CD4-positive, alpha-beta T cell treated with Interleukin-2 at 100 ng/mL for 4 hours (primary cell): ENCODE measurements at regions not wholly inside any gene's neighbourhood (a gene's known extent, or its start where the extent isn't known, plus 50 kb on each side); places are given as distances from the start of the nearest gene placed in this dataset.

Experiments
- DNase-seq: peaks from one replicate; pipeline ENCODE4 v3.0.0-alpha.2; 2020; ENCODE audit warnings: low spot score

DNA sequence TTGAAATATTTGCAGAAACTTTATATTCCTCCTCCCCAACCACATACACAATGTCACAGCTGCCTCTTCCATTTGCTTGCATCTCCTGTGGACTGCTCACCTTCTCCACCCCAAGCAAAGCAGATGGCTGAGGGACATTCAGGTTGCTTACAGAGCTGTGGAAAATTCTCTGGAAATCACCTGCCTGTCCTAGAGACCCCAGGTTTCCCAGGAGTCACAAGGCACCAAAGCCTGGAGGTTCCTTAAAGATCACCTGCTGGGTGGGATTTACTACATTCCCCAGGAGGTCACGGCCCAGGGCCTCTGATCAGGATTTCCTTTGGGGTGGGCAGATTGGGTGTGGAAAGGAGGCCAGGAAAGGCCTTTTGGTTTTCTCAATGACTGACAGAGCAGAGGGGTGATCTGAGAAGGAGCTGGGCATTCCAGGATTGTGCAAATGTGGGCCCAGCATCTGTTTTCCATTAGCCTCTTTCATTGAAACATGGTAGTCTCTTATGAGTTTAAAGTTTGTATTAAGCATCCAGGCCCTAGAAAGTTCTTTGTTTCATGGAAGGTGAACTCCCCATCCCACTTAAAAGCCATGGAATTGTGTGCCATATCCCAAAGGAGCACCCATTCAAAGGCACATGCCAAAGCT is 410.7 kb upstream of the TNP1 start:
- no peak for DNase-seq

DNA sequence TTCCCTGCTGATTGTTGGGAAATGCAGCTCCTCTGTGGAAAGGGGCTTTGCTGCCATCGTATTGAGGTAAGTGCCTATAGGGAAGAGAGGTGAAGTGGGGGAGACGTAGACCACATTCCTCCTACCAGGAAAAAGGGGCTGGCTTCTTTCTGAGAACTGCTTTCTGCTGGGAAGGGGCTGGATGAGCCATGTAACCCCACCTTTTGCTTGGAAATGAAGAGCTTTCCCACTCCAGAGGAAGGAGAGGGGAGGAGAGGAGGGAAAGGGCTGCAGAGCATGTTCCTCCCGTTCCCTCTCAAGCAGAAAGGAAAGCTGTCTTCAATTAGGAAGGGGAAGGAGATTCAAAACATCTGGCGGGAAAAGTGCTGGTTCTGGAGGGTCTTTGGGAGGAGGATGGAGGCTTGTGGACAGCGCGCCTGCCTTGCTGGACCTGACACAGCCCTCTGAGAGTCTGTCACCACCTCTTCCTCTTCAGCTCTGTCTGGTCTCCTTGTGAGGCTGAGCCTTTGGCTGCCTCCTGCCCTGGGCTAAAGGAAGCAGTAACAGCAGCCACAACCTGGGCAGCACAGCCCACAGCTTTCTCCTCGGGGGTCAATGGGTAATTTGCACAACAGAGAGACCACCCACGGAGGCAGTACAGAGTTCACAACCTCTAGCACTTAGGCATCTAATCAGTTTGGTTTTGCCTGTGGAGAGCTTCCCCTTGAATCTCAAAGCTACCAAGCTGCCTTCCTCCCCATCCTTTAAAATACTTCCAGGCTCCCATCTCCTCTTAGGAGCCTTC is 410.0 kb upstream of the TNP1 start:
- DNase-seq = no peak

DNA sequence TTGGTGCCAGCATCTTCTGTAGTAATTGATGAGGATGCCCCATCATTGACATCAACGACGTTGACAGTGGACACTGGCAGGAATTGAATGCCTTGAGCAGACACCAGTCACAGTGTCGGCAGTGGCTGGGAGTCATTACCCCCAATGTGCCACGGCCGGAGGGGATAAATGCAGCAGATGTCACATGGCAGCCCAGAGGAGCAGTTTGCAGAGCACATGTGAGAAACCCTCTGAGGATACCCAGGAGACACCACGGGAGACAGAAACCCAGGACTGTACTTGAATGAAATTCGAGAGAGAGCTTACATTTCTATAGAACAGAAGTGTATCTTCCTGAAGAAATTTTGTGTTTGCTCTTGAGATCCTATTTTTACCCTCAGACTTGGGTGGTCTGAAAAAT is 409.1 kb upstream of the TNP1 start:
- no peak for DNase-seq

DNA sequence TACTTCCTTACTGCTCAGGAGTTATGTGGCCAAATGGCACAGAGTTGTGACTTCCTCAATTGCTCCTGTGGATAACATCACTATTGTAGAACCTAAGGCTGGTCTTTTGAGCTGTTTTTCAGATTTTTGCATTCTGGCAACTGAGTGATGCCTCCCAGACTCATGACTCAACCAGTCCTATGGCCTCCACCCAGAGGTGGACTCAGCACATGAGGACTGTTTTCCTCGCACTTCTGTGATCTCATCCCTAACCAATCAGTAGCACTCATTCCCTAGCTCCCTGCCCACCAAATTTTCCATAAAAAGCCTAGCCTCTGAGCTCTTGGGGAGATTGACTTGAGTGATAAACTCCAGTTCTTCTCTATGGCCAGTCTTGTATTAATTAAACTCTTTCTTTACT is 407.9 kb upstream of the TNP1 start:
- no peak for DNase-seq

DNA sequence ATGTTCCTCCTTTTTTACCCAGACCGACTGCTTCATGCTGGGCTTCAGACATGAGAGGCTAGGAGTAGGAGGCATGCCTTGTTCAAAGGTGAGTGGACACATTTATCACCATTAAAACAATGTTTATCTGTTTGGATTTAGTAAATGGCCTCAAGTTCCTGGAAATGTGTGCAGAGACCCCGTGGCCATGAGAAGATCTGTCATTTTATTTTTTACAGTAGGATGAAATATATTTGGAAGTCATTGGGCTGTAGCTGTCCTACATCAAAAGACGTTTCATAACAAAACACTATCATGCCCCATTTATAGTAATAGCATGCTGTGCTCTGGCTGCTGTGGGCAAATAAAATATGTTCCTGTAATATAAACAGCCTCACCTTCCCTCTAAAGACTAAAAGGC is 403.9 kb upstream of the TNP1 start:
- no peak for DNase-seq

DNA sequence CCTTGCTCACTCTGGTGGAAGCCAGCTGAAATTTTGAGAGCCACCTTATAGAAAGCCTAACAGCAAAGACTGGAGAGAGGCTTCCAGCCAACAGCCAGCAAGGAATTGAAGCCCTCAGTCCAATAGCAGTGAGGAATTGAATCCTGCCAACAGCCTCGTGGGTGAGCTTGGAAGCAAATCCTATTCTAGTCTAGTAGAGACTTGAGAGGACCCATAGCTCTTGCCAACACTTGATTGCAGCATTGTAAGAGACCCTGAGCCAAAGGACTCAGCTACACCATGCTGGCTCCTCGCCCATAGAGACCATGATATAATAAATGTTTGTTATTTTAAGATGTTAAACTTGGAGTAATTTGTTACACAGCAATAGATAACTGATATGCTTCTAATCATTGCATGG is 403.0 kb upstream of the TNP1 start:
- no peak for DNase-seq

DNA sequence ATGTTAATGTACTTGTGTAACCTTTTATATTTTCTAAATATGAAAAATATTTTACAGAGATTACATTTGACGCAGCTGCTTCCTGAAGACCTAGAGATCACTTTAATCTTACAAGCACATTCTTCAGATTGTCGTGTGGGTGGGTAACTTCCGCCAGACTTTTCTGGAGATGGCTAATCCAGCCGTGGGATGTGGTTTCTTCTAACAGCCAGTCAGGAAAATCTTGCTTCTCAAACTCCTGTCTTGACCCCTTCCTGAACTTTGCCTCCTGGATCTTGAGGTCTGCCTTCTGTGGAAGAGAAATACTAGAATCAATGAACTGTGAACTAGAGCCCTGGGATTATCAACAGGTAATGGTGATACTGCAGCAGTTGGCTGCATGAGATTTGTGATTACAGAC is 401.6 kb upstream of the TNP1 start:
- DNase-seq = no peak

DNA sequence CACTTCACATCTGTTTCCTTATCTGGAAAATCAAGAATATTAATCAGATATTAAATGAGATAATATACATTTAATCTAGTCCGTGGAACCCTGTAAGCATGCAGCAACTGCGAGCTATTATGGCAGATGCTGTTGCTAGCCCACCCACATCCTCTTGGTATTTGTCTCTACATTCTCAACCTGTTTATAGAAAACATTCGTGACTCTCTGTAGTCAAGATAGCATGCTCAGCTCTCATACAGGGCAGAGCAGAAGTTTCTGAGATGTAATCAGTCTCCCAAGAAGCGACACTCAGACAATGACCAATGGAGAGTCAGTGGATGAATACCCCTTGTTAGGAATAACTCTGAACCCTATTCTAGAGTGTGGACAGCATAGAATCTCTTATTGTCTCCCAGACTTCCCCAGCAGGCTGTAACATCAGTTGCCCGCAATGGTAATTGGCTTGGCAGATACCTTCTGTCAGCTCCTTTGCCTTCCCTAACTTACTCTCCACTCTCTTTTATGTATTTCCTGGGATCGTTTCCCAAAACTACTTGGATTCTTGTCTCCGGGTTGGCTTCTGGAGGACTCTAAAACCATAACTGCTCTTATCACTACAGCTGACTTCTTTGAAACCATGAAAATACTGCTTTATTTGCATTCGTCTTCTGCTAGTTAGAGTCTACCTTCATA is 400.7 kb upstream of the TNP1 start:
- no peak for DNase-seq

DNA sequence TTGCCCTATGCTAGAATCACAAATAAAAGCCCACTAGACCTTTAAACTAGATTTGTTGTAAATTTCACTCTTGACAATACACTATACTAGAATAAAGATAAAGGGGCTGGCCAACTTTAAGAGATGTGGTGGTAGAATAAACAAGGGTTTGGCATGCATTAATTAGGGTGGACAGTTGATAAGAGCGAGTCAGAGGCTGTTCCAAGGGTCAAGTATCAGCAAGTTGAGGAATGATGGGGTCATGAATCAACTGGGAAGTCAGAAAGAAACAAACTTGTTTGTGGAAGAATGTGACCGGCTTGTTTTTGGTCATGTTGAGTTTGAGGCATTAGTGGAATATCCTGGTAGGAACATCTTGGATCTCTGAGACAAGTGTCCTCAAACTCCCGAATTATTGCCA is 398.3 kb upstream of the TNP1 start:
- no peak for DNase-seq

DNA sequence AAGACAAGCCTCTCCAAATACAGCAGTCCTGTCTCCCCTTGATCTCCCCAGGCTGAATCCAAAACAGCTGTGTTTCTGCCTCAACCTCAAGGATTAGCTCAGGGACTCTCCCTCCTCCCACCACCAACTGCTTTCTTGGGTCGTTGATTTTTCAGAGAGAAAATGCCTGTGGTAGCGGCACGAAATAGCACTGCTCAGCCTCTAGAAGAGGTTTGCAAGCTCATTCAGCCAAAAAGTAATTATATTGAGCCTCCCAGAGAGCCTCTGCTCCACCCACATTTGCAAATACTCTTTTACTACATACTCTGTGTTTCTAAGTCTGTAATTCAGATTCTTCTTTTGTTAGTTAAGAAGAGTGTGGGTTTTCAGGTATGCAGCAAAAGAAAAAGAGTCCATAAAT is 396.4 kb upstream of the TNP1 start:
- no peak for DNase-seq

DNA sequence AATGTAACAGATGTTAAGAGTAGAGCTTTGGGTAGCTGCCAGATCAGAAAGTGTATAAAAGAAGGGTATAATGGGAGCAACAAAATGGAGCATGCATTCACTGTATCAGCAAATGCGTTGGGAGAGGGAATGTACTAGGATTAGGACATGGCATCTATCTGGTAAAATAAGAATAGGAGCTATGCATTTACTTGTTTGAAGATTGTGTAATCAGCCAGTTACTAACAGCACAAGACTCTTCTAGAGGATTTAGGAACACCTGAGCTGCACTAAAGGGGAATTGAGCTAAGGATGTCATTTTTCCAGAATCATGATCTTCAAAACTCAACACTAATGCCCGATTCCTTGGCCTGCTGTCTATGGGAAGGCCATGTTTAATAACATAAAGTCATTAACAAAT is 394.2 kb upstream of the TNP1 start:
- no peak for DNase-seq

DNA sequence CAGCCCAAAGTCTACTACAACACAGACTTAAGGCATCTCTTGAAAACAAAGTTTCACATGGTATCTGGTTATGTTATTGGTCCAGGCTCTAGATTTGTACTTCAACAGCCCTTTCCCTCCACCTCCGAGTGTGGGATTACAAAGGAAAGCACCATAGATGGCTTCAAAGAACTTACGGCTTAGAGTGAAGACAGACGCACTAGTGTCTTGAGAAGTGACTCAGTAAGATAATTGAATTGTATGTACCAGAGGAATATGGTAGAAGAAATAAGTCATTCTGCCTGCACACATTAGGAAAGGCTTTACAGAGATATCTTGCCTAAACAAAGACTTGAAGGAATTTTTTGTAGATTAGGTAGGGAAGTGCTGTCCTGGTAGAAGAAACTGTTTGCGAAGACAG is 392.3 kb upstream of the TNP1 start:
- DNase-seq = no peak

DNA sequence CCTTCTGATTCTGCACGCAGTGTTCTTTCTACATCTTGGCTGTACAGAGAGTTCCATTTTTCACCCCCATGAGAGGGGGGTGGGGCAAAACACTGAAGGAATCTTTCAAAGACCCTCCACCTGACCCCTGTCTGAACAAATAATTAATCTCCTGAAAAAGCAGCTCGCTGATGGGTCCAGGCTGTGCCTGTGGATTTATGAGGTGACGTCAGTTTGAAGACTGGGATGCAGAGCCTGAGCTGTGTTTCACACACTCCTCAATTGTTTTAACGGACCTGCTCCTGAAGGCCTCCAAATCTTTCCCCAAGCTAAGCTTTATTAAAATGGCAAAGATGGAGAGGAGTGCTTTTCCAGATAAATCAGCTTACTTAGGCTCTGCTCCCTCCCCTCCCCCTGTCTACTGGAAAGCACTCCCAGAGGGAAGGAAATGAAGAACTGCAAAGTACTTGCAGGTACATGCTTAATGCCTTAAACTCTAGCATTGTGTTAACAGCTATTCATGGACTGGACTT is 390.2 kb upstream of the TNP1 start:
- DNase-seq = no peak

DNA sequence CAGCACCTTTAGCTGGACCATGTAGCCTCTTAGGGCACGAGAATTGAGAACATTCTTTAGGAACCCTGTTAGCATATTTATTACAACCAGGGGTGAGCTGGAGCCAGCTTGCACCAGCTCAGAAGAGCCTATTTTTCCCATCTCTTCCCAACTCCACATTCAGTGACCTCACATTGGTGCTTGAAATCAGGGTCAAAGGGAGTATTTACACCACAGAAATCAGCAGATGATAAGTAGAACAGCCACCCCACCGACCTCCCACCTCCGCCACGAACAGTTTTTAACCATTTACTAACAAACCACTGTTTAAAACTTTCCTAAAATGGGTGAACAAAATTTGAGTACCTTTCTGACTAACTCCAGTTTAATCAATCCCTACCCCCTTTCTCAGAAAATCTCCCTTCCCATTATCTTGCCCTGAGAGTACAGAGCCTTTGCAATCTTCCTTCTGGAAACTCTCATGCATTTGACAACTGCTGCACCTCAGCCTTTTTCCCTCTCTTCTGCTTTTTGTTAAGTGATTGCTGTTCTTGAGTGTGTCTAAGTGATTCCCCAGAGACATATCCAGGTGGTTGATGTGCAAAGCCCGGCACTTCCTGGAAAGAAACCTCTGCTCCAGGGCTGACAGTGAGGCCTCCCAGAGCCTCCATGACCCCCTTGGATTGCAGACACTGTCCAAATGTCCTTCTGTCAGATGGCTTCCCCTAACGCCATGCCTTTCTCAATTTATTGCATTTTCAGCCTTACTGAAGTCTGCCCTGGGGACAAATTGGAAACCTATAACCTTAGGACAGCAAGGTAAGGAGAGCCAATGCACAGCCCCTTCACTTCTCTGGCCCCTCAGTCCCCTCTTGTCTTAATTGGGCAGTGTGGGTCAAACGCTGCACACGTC is 389.5 kb upstream of the TNP1 start:
- DNase-seq = no peak

DNA sequence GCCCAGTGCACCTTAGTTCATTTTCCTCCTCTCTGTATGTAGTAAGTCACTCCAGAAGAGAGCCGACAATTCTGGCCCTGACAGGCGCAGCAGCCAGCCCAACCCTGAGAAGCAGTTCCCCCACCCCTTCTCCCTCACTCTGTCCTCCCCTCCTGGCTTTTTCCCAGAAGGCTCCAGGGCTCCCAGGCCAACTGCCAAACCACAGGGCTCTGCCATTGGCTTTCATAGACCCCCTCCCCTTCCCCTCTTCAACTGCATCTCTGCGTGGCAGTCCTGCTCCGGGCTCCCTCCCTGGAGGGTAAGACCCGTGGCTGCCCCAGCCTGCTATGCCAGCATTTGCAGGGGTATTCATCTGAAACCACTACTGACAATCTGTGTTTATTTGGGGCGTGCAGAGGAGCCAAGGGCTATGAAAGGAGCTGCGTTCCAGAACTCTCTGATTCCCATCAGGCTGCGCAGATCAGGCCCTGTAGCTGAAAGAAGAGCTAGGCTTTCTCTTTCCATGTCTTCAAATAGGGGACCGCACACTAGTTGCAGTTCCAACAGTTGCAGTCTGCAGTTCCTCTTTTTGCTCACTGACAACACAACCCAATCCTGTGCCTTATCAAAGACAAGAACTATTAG is 388.6 kb upstream of the TNP1 start:
- DNase-seq = no peak

DNA sequence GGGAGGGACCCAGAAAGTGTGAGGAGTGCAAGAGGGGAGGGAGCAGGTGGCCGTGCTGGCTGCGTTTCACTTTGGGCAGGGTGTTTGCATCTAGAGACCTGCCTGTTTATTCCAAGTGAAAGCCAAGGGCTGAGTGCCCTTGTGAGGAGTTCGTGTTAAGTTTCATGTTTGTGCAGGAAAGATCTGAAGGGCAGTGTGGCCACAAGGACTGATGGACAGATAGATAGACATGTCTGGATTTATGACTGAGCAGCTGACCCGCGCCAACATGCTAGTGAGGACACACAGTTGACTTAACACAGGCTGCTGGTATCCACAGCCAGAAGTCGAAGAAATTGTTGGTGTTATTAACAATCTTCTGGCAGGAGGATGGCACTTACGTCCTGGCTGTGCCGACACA is 387.6 kb upstream of the TNP1 start:
- DNase-seq = no peak

DNA sequence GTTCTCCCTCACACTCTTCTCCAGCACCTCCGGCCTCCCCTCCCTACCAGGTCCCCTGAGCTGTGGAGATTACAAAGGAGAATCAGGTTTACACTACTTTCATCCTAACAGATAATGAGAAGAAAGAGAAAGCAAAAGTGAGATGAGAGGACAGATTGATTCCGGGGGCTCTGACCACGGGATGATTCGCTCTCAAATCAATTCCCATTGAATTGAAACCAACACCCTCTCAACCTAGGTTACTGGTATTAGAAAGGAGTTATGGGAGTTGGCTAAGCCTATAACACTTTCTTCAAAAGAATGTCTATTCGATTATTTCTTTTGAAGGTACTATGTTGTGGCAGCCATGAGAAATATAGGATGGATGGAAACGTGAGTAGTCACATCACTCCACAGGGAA is 386.2 kb upstream of the TNP1 start:
- no peak for DNase-seq

DNA sequence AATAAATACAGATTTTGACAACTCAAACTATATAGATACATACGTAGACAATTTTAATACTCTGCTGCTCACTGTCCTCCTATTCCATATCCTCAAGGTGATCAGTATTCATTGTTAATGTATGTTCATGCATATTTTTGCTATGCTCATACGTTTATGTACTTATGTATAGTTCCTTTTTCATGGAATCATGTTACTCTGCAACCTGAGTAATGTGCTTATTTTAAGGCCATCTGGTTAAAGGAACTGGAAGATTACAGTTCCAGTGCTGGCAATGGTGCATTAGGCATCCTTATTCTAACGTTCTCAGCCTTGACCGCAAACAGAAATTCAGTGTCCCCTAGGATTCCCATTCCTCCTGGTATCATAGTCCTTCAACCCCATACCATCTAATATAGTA is 385.0 kb upstream of the TNP1 start:
- DNase-seq = no peak

DNA sequence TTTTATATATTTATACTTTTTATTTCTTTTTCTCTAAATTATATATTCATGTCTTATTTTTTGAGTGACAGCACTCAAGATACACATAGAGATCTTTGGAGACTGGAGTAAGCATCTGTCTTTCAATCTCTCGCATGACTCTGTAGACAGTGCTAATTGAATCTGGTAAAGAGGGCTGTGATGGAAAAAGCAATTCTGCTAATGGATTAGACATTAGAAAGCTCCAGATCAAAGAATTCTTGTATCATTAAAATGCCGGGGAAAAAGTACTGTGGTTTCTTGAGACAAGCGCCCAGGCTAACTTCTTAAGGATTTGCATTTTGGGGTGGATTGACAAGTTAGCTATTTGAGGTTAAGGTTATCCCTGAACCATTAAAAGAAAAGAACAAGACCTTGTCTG is 383.1 kb upstream of the TNP1 start:
- DNase-seq = no peak

DNA sequence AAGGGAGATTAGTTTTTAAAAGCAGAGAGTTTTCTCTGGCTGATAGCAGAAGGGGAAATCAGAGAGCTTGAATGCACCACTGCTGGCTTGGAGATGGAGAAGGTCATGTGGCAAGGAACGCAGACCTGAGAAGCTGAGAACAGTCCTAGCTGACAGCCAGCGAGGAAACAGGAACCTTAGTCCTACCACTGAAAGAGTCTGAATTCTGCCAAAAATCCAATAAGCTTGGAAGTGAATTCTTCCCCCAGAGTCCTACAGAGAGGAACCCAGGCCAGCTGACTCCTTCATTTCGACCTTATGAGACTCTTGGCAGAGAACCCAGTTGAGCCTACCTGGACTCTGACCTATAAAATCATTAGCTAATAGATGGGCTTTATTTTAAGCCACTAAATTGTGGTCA is 371.9 kb upstream of the TNP1 start:
- no peak for DNase-seq

DNA sequence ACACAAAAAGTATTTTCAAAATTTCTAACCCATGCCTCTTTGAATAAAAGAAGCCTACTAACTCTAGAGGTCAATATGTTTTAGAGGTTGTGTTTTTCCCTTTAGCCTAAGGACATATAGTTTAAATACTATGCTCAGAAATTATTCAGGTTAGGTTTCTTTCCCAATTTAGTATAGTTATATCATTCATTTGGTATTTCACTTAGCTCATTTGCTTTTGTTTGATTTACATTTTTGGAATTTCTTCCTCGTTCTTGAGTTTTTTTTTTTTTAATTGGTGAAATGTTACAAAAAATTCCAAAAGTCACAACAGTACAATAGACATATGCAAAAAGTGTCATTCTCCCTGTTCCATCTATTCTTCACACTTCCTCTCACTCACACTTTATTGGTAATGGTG is 371.3 kb upstream of the TNP1 start:
- no peak for DNase-seq

DNA sequence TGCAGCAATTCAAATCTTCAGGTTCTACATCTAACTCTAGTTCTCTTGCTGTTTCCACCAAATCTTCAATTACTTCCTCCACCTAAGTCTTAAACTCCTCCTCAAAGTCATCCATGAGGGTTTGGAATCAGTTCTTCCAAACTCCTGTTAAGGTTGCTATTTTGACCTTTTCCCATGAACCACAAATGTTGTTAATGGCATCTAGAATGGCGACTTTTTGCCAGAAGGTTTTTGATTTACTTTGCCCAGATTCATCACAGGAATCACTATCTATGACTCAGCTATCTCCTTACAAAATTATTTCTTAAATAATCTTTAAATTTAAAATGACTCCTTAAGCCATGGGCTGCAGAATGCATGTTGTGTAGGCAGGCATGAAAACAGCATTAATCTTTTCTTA is 368.9 kb upstream of the TNP1 start:
- DNase-seq = no peak
